K562 (cell line): ENCODE measurements at regions not wholly inside any gene's neighbourhood (a gene's known extent, or its start where the extent isn't known, plus 50 kb on each side); places are given as distances from the start of the nearest gene placed in this dataset.

Experiments used
- CEBPB ChIP-seq: fragments of 450-650 bp; IDR thresholded peaks from 2 replicates; pipeline ENCODE4 v1.6.1; 2016; ENCODE audit warnings: missing genetic modification characterization, missing compliant biosample characterization
- CTCF ChIP-seq, 3 experiments: IDR thresholded peaks in 2 of 3; conservative IDR thresholded peaks in 1 of 3; 2 replicates each; pipeline ENCODE4 v1.5.1; 2011 to 2012; ENCODE audit warnings: low read length in 3 of 3, mild to moderate bottlenecking in 3 of 3, control low read depth in 2 of 3, improper control_type of control experiment in 1 of 3, inconsistent platforms in 1 of 3, low read depth in 1 of 3, mixed read lengths in 1 of 3, moderate library complexity in 1 of 3; ENCODE audit not compliant: insufficient read depth in 2 of 3
- ELF1 ChIP-seq: fragments of 200-800 bp; sonication (Bioruptor generic); IDR thresholded peaks from 2 replicates; pipeline ENCODE4 v1.6.1; 2016; ENCODE audit warnings: missing genetic modification characterization, missing compliant biosample characterization
- IRF9 ChIP-seq: fragments of 450-650 bp; IDR thresholded peaks from 2 replicates; pipeline ENCODE4 v1.6.1; 2016; ENCODE audit warnings: missing biosample characterization, missing genetic modification characterization
- RNF219 ChIP-seq: fragments of 250-450 bp; sonication (Bioruptor Pico); IDR thresholded peaks from 2 replicates; pipeline ENCODE4 v1.5.0; 2022; ENCODE audit warnings: mild to moderate bottlenecking
- ZBTB7A ChIP-seq: IDR thresholded peaks from 2 replicates; pipeline ENCODE4 v1.6.1; 2011; ENCODE audit warnings: low read depth, mild to moderate bottlenecking, low read length, moderate library complexity, borderline replicate concordance; ENCODE audit not compliant: control insufficient read depth
- ZFP1 ChIP-seq: fragments of 450-650 bp; formaldehyde crosslinking; IDR thresholded peaks from 2 replicates; pipeline ENCODE4 v1.4.0; 2020; ENCODE audit warnings: mild to moderate bottlenecking, mixed read lengths
- ZNF12 ChIP-seq: sonication (generic); formaldehyde crosslinking; IDR thresholded peaks from 2 replicates; pipeline ENCODE4 v1.4.0; 2020; ENCODE audit warnings: mild to moderate bottlenecking, missing genetic modification reagents

- TF ChIP-seq ELF1, result no peak
- TF ChIP-seq CTCF (IDR thresholded peaks at IDR 0.05 in 2 of 3, conservative IDR thresholded peaks at IDR 0.05 in 1 of 3; ENCODE audit: insufficient read depth in 2 of 3, low read depth in 1 of 3, low read length in 3 of 3), result no peak
- TF ChIP-seq ZNF12 (CRISPR knock-in tag), result no peak
- no peak for TF ChIP-seq IRF9
- no peak for TF ChIP-seq RNF219 (CRISPR knock-in tag)
- TF ChIP-seq ZFP1 (CRISPR knock-in tag), result no peak
- no peak for TF ChIP-seq ZBTB7A
- TF ChIP-seq CEBPB (tag), result no peak
Observed at GRCh38 chr5:88407341-88407740, 138.7 kb upstream of the TMEM161B start.
